H1 (cell line): ENCODE measurements at regions not wholly inside any gene's neighbourhood (a gene's known extent, or its start where the extent isn't known, plus 50 kb on each side); places are given as distances from the start of the nearest gene placed in this dataset.

Source experiments
- EGR1 ChIP-seq: IDR thresholded peaks from 2 replicates; pipeline ENCODE4 v1.6.1; 2011; ENCODE audit warnings: low read depth, low read length, borderline replicate concordance
- EP300 ChIP-seq, 2 experiments: IDR thresholded peaks; 1 replicate in 1 of 2; 2 replicates in 1 of 2; pipeline ENCODE4 v1.6.1; 2011 to 2012; ENCODE audit warnings: low read depth in 2 of 2, low read length in 2 of 2, mild to moderate bottlenecking in 2 of 2, borderline replicate concordance in 1 of 2, inconsistent platforms in 1 of 2, moderate library complexity in 1 of 2
- GABPA ChIP-seq: IDR thresholded peaks from 2 replicates; pipeline ENCODE4 v1.6.1; 2011; ENCODE audit warnings: mild to moderate bottlenecking, low read length, moderate library complexity, borderline replicate concordance; ENCODE audit not compliant: insufficient read depth
- GTF2F1 ChIP-seq: IDR thresholded peaks from 2 replicates; pipeline ENCODE4 v1.6.1; 2012; ENCODE audit warnings: low read depth, low read length, improper control_type of control experiment, borderline replicate concordance
- KDM5A ChIP-seq: fragments of 200-600 bp; IDR thresholded peaks from 2 replicates; pipeline ENCODE4 v1.7.1; 2012; ENCODE audit warnings: mild to moderate bottlenecking, low read length, inconsistent platforms, mixed read lengths
- PHF8 ChIP-seq: fragments of 200-600 bp; sonication (generic); conservative IDR thresholded peaks from 2 replicates; pipeline ENCODE4 v1.7.1; 2012; ENCODE audit warnings: low read depth, mild to moderate bottlenecking, inconsistent platforms, low read length, moderate library complexity
- POLR2AphosphoS5 ChIP-seq: IDR thresholded peaks from 2 replicates; pipeline ENCODE4 v1.6.1; 2011; ENCODE audit warnings: low read depth, low read length
- POU5F1 ChIP-seq: IDR thresholded peaks from 2 replicates; pipeline ENCODE4 v1.6.1; 2011; ENCODE audit warnings: low read depth, mild to moderate bottlenecking, low read length, moderate library complexity
- TAF1 ChIP-seq: IDR thresholded peaks from 2 replicates; pipeline ENCODE4 v1.6.1; 2011; ENCODE audit warnings: mild to moderate bottlenecking, low read depth, low read length
- TAF7 ChIP-seq: optimal IDR thresholded peaks from 2 replicates; pipeline ENCODE3; 2011; ENCODE audit warnings: low read depth, mild to moderate bottlenecking, inconsistent platforms, low read length, moderate library complexity, borderline replicate concordance
- TF ChIP-seq, protein P1 (sequence below), 3 experiments: IDR thresholded peaks; 1 replicate in 2 of 3; 2 replicates in 1 of 3; pipeline versions ENCODE4 v1.5.1 to v1.6.1; 2011; ENCODE audit warnings: low read length in 3 of 3, mild to moderate bottlenecking in 3 of 3, inconsistent platforms in 2 of 3, low read depth in 1 of 3, moderate library complexity in 1 of 3; ENCODE audit not compliant: insufficient read depth in 1 of 3; ENCODE audit errors: control extremely low read depth in 1 of 3
- TF ChIP-seq, protein P2 (sequence below): IDR thresholded peaks from 2 replicates; pipeline ENCODE4 v1.6.1; 2012; ENCODE audit warnings: inconsistent platforms

DNA sequence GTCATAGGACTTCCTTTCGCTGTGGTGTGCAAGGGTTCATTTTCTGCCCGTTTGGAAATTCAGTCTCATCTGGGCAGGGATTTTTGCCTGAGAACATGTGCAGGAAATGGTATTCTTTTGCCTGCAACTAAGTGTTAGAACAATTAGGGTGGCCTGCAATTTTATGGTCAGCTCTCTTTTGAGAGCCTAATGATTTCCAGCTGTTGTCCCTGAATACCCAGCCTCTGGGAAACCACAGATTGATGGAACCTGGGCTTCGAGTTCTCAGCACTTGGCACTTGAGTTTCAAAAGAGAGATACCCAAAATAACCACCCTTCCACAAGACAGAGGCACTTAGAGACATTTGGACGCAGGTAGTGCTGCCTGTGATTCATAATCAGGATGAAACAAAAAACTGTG is 217.2 kb upstream of the FOXA2 start (continued):
- no peak for TF ChIP-seq EP300 (IDR thresholded peaks at IDR 0.05; ENCODE audit: borderline replicate concordance in 1 of 2, low read depth in 2 of 2, low read length in 2 of 2)
- TF ChIP-seq EGR1: no peak
- TF ChIP-seq POU5F1: no peak
- no peak for TF ChIP-seq TAF7
- TF ChIP-seq, protein P1, sequence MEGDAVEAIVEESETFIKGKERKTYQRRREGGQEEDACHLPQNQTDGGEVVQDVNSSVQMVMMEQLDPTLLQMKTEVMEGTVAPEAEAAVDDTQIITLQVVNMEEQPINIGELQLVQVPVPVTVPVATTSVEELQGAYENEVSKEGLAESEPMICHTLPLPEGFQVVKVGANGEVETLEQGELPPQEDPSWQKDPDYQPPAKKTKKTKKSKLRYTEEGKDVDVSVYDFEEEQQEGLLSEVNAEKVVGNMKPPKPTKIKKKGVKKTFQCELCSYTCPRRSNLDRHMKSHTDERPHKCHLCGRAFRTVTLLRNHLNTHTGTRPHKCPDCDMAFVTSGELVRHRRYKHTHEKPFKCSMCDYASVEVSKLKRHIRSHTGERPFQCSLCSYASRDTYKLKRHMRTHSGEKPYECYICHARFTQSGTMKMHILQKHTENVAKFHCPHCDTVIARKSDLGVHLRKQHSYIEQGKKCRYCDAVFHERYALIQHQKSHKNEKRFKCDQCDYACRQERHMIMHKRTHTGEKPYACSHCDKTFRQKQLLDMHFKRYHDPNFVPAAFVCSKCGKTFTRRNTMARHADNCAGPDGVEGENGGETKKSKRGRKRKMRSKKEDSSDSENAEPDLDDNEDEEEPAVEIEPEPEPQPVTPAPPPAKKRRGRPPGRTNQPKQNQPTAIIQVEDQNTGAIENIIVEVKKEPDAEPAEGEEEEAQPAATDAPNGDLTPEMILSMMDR (IDR thresholded peaks at IDR 0.05; ENCODE audit: control extremely low read depth in 1 of 3, insufficient read depth in 1 of 3, low read depth in 1 of 3, low read length in 3 of 3): no peak
- no peak for TF ChIP-seq TAF1
- TF ChIP-seq, protein P2, sequence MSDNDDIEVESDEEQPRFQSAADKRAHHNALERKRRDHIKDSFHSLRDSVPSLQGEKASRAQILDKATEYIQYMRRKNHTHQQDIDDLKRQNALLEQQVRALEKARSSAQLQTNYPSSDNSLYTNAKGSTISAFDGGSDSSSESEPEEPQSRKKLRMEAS: no peak
- TF ChIP-seq GABPA: no peak
- no peak for TF ChIP-seq GTF2F1
- TF ChIP-seq KDM5A: no peak
- no peak for TF ChIP-seq PHF8
- no peak for TF ChIP-seq POLR2AphosphoS5
